ENCODE measurements at regions not wholly inside any gene's neighbourhood (a gene's known extent, or its start where the extent isn't known, plus 50 kb on each side); places are given as distances from the start of the nearest gene placed in this dataset.

DNA sequence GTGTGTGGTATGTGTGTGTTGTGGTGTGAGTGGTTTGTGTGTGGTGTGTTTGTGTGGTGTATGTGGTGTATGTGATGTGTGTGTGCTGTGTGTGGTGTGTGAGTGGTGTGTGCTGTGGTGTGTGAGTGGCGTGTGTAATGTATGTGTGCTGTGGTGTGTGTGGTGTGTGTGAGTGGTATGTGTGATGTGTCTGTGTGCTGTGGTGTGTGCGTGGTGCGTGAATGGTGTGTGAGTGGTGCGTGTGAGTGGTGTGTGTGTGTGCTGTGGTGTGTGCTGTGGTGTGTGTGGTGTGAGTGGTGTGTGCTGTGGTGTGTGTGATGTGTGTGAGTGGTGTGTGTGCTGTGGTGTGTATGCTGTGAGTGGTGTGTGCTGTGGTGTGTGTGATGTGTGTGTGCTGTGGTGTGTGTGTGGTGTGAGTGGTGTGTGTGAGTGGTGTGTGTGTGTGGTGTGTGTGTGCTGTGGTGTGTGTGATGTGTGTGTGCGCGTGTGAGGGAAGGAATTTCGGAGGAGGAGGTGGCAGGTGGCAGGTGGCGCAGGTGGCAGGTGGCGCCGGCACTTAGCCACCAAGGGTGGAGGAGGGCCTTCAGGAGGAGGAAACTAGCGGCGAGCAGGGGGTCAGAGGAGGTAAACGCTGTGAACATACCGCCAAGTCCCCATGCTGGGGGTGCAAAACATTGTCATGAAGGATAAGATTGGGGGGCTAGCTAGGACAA, 191.8 kb downstream of the MELK start:
- no peak for DNase-seq

DNA sequence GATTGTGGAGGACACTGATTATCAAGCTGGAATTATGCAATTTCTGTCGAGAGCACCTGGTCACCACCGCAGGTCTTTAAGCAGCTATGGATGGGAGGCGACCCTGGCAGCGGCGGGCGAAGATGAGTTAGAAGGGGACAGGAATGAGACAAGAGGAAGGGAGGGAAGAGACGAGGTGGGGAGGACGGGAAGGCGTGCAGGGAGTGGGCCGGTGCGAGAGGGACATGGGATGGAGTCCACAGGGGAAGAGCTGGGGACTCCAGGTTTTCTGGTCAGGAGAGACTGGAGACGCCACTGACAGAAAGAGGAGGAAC, 192.3 kb downstream of the MELK start:
- no peak for DNase-seq

DNA sequence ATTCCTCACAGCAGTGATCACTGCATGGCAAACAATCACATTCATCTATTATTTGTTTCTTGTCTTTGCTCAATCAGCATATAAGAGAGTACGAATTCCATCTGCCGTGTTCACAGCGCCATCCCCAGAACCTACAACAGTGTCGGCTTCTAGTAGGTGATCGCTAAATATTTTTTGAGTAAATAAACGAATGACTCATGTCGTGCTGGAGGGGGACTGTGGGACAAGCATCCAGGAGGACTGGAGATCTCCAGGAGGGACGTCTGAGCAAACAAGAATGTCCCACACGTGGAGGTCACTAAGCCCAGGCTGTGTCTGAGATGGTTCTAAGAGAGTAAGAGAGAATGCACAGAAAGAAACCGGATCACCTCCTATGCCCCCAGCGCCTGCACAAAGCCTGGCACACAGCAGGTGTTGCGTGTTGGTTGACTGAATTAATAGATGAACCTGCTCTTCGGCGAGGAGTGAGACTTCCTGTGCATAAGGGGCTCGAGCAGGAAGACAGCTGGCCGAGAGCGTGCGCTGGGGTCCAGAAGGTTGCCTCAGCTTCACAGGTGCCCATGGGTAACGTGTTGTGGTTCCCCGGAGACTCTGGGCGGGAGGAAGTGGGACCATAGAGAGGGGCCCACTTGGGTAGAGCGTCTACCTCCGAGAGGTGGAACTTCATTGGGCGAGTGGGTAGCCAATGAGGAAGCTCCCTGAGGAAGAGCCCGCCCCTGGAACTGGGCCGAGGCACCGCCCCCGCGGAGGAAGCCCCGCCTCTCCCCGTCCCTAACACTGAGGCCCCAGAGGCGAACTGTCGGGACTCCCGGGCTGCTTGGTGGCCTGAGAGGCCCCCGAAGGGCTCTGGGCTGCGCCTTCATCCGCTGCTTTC, 193.0 kb downstream of the MELK start:
- peak; percentile 93 for DNase-seq

DNA sequence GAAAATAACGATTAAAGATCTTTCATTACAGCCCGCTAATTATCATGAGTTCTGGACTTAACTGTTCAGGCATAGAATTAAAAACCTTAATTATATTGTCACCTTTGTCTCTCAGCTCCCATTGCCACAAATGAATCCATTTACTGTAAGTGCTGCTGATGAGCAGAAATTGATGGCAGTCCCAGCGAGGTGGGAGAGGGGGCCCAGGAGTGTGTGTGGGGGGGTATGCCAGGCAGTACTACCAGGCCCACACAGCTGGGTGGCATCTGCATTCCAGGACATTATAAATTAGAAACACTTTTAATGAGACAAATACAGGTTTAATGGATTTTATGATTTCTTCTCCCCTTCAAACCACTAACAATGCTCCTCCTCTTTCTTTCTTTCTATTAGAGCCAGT, 196.0 kb downstream of the MELK start:
- DNase-seq: no peak

DNA sequence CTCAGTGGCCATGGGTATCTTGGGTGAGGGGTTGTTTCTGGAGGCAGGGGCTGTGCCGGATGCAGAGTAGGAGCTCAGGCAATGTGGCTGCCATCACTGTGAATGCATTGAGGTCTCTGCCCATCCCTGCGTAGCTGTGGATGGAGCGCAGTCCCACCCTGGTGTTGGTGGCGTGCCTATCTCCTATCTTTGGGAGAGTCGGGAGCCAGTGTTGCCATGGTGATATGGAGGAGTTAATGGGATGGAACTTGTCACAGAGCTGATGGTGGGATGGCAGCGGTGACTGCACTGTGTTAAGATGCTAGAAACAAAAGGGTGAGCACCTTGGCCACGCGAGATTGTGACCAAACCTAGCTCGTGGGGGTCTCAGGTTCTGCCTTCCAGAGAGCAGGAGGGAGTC, 197.3 kb downstream of the MELK start:
- no peak for DNase-seq

DNA sequence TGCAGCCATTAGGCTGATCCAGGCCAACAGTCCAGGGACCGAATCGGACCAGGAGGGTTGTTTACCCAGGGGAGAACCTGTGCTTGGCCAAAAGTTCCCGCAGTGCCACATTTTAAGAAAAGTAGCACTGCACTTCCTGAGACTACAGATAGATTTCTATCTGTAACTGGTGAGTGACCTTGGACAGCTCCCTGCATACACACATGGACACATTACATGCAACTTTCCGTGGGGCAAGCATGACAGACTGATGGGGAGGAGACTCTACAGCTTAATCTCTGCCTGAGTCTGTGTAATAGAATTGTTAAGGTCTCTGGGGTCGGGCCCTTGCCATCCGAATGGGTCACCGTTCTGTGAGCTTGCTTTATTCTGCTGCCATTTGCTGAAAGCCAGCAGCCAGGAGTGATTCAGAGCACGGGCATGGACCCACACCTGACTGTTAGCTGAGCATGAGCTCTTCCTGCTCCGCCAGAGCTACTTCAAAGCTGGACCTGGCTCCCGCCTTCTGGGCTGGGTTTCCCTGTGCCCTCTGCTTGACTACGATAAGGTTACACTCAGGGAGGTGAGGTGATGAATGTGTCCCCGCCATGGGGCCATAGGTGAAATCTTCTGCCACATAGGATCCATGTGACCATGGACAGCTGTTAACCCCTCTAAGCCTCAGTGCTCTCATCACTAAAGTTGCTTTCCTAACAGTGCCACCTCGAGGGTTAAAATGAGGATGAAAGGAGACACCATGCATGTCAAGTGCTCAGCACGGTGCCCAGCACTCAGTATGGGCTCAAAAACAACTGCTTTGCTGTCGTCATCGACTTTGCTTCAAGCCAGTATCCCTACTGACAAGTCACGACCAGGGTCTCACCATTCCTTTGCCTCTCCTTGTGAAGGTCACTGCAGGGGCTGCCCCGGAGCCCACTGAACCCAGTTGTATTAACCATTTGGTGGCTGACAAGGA, 200.0 kb downstream of the MELK start:
- no peak for DNase-seq

DNA sequence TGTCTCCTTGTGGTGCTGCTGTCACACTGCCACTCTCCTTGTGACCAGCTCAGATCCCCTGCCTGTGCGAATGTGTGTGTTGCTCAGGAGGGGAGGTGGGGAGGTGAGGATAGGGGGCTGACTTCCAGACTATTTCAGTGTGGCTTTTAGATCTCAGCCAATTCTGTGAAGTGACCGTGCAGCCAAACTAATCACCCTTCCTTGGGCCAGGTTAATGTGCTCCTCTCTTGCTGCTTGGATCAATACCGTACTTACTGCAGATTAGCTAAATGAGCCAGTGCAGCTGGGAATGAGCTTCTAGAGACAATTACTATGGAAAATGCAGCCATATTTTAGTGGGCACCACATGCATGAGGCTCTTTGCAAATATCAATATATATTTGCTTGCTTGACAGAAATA, 206.0 kb downstream of the MELK start:
- no peak for DNase-seq

DNA sequence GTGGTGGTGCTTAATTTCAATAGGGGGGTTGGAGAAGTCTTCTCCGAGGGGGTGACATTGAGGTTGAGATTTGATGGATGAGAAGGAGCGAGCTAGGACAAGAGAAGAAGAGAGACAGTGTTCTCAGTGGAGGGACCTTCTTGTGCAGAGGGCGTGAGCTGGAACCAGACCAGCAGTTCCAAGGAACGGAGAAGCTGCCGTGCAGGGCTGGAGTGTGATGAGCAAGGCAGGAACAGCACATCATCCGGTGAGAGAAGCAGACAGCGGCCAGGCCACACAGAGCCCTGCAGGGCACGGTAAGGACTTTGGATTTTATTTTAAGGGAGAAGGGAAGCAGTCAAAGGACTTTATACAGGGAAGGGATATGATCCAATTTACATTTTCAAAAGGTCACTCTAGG, 206.9 kb downstream of the MELK start:
- no peak for DNase-seq

DNA sequence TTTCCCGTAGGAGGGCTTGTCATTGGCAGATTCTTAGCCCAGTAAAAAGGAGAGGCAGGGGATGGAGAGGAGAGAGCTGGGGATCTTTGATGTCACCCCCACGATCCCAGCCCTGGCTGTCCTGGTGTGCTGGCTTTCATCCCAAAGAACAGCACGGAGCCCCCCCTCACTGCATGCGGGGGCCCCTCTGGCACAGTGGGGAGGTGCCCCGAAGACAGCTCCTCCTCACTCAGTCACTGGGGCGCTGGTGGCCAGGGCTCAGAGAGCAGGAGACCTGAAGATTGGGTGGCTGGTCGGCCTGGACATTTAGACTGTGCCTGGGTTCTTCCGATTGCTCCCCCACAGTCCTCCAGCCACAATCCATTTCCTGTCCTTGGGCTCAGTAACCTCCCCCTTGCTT, 207.5 kb downstream of the MELK start:
- DNase-seq: no peak

DNA sequence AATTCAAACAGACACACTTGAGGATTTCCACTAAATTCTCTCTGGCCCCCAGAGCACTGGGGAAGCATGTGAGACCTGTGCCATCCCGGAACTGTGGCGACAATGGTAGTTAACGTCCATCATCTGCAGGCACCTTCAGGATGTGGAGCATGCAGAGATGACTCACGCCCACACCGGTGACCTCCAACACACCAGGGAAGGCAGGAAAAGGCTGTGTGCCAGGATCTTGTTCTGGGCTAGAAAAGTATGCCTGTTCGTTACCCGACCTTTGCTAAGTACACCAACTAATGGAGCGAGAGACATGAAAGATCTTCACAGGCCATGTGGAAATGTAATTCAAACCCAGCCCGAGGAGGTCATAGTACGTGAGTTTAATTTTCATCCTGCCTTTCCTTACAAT, 208.8 kb downstream of the MELK start:
- DNase-seq: no peak

Measured in CD4-positive, alpha-beta T cell treated with Interleukin-6 for 4 hours (primary cell).